Activated T-helper 17 cell treated with anti-CD3 and anti-CD28 coated beads, Interleukin-2, amount 50 U/mL, for 72 hours (primary cell): ENCODE measurements at regions not wholly inside any gene's neighbourhood (a gene's known extent, or its start where the extent isn't known, plus 50 kb on each side); places are given as distances from the start of the nearest gene placed in this dataset.
A peak's percentile ranks its signal among the peaks of the same experiment; 100 is the strongest.

Source experiments
- ATAC-seq: fragments of 150-1000 bp; cut with Tn5 transposase; replicated peaks from 2 replicates; pipeline ENCODE4 v1.10.0; 2021; ENCODE audit warnings: mild to moderate bottlenecking, moderate library complexity
- H3K27ac Mint-ChIP-seq: one replicate; pipeline ENCODE4 v1.8.0; 2022; ENCODE audit warnings: mixed read lengths
- H3K27me3 Mint-ChIP-seq: one replicate; pipeline ENCODE4 v1.8.0; 2022; ENCODE audit warnings: mixed read lengths
- H3K36me3 Mint-ChIP-seq: one replicate; pipeline ENCODE4 v1.8.0; 2022; ENCODE audit warnings: low read depth, mild to moderate bottlenecking, mixed read lengths
- H3K4me1 Mint-ChIP-seq: one replicate; pipeline ENCODE4 v1.8.0; 2022; ENCODE audit warnings: mixed read lengths
- H3K4me3 Mint-ChIP-seq: one replicate; pipeline ENCODE4 v1.8.0; 2022; ENCODE audit warnings: mild to moderate bottlenecking, mixed read lengths
- H3K9me3 Mint-ChIP-seq: one replicate; pipeline ENCODE4 v1.8.0; 2022; ENCODE audit warnings: mixed read lengths

- no peaks in the 10 kb centered on the region for H3K9me3 Mint-ChIP-seq
- no peaks in the 10 kb centered on the region for H3K36me3 Mint-ChIP-seq
- H3K4me3 Mint-ChIP-seq: no peak overlapping the region
- no peak for ATAC-seq
- H3K27me3 Mint-ChIP-seq: no peaks in the 10 kb centered on the region
- H3K4me1 Mint-ChIP-seq: peaks cover 7% of the 10 kb centered on the region
- no peak overlapping the region for H3K27ac Mint-ChIP-seq
Observed at GRCh38 chr6:37099442-37099841, 70.5 kb upstream of the PIM1 start.

- Mint-ChIP-seq H3K9me3 (no peaks in the 10 kb centered on the region), H3K27ac (no peak overlapping the region), H3K4me1 (peaks cover 7% of the 10 kb centered on the region), H3K27me3 (no peaks in the 10 kb centered on the region), H3K4me3 (no peak overlapping the region), H3K36me3 (no peaks in the 10 kb centered on the region)
- ATAC-seq: no peak
Observed at GRCh38 chr6:37100745-37101144, 69.2 kb upstream of the PIM1 start.

DNA sequence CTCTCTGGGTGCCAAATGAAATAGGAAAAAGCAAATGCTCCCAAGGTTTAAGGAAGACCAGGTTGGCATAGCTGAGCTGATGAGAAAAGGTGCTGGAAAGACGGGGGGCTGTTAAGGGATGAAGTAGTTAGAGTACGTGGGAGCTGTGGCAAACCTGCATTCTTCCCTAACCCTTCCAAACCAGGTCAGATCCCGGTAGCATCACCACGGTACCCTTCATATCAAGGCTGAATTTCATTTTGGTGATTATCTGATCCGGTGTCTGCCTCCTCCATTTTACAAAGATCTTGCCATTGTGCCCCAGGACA lies 68.0 kb upstream of the PIM1 start:
- H3K36me3 Mint-ChIP-seq: no peaks in the 10 kb centered on the region
- H3K27me3 Mint-ChIP-seq: no peaks in the 10 kb centered on the region
- H3K4me1 Mint-ChIP-seq: peaks cover 7% of the 10 kb centered on the region
- H3K9me3 Mint-ChIP-seq: no peaks in the 10 kb centered on the region
- H3K4me3 Mint-ChIP-seq: peak overlapping the region; percentile 75
- H3K27ac Mint-ChIP-seq: peak overlapping the region; percentile 89
- no peak for ATAC-seq

DNA sequence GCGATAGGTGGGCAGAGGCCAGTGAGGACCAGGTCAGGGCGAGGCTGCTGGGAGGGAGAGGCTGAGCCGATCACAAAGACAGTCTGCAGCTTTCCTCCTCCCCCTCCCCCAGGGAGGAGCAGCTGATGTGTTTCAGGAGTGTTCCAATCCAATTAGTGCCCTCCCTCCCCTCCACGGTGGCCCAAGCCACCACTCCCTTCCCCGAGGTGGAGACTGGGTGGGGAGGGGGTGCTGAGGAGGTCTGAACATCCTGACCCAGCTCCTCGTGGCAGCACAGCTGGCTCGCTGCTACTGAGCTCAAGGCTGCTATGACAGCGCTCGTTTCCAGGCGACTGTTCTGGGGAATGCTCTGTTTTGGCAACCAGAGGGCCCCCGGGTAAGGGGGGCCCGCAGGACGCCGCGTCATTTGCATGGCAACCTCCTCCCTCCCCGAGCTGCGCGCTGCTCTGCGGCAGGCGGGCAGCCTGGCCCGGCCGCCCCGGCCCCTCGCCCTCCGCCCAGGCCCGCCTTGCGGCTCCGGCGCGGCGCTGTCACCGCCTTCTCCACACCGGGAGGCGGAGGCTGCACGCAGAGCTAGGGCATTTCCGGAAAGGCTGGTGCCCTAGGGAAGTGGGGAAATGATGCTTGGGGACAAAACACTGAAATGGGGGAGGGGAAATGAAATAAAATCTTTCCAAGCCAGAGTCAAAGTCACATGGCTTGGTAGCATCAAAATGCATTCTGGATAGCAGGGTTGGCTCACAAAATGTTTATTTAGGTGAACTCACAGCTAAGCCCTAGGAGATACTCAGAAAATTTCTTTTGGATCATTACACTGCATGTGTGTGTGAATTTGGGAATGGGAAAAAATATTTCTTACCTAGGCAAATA lies 67.4 kb upstream of the PIM1 start:
- Mint-ChIP-seq H3K27ac (peak overlapping the region; percentile 89), H3K36me3 (no peaks in the 10 kb centered on the region), H3K9me3 (no peaks in the 10 kb centered on the region), H3K4me3 (peak overlapping the region; percentile 75), H3K27me3 (no peaks in the 10 kb centered on the region), H3K4me1 (peaks cover 7% of the 10 kb centered on the region)
- peak; percentile 91 for ATAC-seq

DNA sequence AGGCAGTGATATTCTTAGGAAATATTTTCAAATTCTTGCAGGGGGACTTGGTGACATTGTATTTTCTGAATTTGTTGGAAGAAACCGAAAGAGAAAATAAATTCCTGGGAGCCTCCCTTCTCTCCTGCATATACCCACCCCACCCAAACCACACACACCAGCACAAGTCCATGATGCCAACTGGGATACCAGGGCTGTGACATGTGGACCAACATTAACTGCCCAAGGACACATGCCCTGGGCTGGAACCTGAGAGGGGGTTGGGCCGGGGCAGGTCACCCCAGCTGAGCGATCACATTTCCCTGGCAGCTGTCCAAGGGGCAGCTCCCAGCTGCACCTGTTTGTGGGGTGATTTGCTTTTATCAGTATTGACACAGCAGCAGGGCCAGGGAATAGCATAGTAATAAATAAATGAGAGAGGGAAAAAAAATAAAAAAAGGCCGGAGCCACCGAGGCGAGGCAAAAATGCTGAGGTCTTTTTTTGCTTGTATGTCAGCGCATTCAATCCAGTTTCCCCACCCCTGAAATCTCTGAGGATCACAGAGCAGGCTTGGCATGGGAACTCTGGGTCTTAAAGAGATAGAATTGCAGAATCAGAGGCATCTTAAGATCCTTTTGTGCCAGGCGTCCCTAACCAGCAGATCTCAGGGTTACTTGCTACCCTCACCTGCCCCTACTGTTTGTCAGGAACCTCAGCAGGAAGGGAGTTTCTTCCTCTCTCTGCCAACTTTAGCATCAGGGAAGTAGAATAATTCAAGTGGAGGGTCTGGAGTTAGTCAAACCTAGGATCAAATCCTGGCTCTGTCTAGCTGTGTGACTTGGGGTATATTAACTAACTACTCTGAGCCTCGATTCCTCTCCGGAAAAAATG lies 66.5 kb upstream of the PIM1 start:
- Mint-ChIP-seq H3K9me3 (no peaks in the 10 kb centered on the region), H3K36me3 (no peaks in the 10 kb centered on the region), H3K27me3 (peaks cover under 1% of the 10 kb centered on the region), H3K4me3 (peak overlapping the region; percentile 75), H3K4me1 (peaks cover 7% of the 10 kb centered on the region), H3K27ac (peak overlapping the region; percentile 89)
- ATAC-seq: no peak

DNA sequence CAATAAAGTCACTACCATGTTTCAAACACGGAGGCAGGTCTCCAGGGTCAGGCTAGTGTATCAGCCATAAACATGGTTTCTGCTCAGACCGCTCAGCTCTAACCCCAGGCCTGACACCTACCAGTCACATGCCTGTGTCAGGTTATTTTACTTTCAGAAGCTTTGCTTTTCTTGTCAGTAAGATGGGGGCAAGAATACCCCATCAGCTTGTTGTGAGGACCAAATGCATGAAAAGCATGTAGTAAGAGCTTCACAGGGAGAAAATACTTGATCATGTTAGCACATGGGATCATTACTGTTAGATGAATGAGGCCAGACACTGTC lies 65.2 kb upstream of the PIM1 start:
- H3K4me3 Mint-ChIP-seq: no peak overlapping the region
- peak overlapping the region; percentile 4 for H3K27ac Mint-ChIP-seq
- peaks cover 3% of the 10 kb centered on the region for H3K27me3 Mint-ChIP-seq
- H3K9me3 Mint-ChIP-seq: no peaks in the 10 kb centered on the region
- no peak for ATAC-seq
- no peaks in the 10 kb centered on the region for H3K36me3 Mint-ChIP-seq
- H3K4me1 Mint-ChIP-seq: peaks cover 7% of the 10 kb centered on the region

GRCh38 chr6:37105148-37106050 lies 64.6 kb upstream of the PIM1 start:
- no peaks in the 10 kb centered on the region for H3K36me3 Mint-ChIP-seq
- ATAC-seq: peak; percentile 22
- peak overlapping the region; percentile 4 for H3K27ac Mint-ChIP-seq

GRCh38 chr6:37106051-37106363 lies 63.9 kb upstream of the PIM1 start:
- Mint-ChIP-seq H3K27me3 (peaks cover 3% of the 10 kb centered on the region), H3K27ac (no peak overlapping the region), H3K4me1 (peaks cover 20% of the 10 kb centered on the region)

More at GRCh38 chr6:37105148-37106050, 64.6 kb upstream of the PIM1 start:
- Mint-ChIP-seq H3K27me3 (peaks cover 3% of the 10 kb centered on the region), H3K4me1 (peaks cover 14% of the 10 kb centered on the region), H3K4me3 (no peak overlapping the region), H3K9me3 (no peaks in the 10 kb centered on the region)

GRCh38 chr6:37106554-37106953 lies 63.4 kb upstream of the PIM1 start:
- ATAC-seq: no peak
- H3K27me3 Mint-ChIP-seq: peaks cover 3% of the 10 kb centered on the region
- no peaks in the 10 kb centered on the region for H3K9me3 Mint-ChIP-seq
- no peak overlapping the region for H3K27ac Mint-ChIP-seq
- no peak overlapping the region for H3K4me3 Mint-ChIP-seq
- H3K4me1 Mint-ChIP-seq: peaks cover 22% of the 10 kb centered on the region
- H3K36me3 Mint-ChIP-seq: no peaks in the 10 kb centered on the region

More at GRCh38 chr6:37106051-37106363, 63.9 kb upstream of the PIM1 start:
- Mint-ChIP-seq H3K4me3 (no peak overlapping the region), H3K36me3 (no peaks in the 10 kb centered on the region), H3K9me3 (no peaks in the 10 kb centered on the region)
- ATAC-seq: no peak

- peaks cover 18% of the 10 kb centered on the region for H3K4me1 Mint-ChIP-seq
- peaks cover 3% of the 10 kb centered on the region for H3K27me3 Mint-ChIP-seq
- no peaks in the 10 kb centered on the region for H3K36me3 Mint-ChIP-seq
- H3K4me3 Mint-ChIP-seq: no peak overlapping the region
- H3K27ac Mint-ChIP-seq: no peak overlapping the region
- no peak for ATAC-seq
- H3K9me3 Mint-ChIP-seq: no peaks in the 10 kb centered on the region
Observed at GRCh38 chr6:37106982-37107491, 62.9 kb upstream of the PIM1 start.

DNA sequence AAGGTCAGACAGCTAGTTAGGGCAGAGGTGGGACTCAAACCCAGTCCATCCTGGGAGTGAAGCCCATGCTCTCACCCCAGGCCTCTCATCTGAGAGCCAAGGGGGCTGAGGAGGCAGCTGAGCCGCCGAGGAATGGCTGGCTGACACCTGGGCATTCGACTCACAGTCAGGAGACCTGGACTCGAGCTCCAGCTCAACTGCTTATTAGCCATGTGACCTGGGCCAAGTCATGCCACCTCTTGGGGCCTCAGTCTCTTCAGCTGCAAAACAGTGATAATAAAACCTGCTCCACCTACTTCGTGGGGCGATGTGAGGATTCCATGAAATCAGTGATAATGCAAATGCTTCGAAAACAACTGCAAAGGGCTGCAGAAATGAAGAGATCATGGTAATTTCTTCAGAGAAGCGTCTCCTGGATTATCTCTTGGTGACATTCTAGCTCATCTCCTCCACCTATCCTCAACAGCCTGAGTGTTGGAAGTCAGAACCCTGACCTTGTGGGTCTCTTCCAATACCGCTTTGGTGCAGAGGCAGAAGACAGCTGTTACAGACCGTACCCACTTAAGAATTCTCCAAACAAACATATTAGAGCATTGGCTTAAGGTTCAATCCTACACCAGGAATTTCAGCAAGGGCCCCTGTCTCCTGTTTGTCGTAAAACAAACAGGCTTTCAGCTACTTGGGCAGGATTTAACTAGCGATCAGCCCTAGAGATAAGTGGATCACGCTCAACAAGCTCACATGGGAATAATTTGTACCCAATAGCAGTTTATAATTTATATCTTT lies 60.0 kb upstream of the PIM1 start:
- Mint-ChIP-seq H3K36me3 (no peaks in the 10 kb centered on the region), H3K9me3 (no peaks in the 10 kb centered on the region), H3K27me3 (peaks cover 3% of the 10 kb centered on the region), H3K4me3 (peak overlapping the region; percentile 44), H3K4me1 (peaks cover 15% of the 10 kb centered on the region), H3K27ac (peak overlapping the region; percentile 95)
- no peak for ATAC-seq

GRCh38 chr6:37110500-37111461 lies 59.2 kb upstream of the PIM1 start:
- H3K4me3 Mint-ChIP-seq: peak overlapping the region; percentile 44
- peak overlapping the region; percentile 95 for H3K27ac Mint-ChIP-seq
- peak; percentile 93 for ATAC-seq

GRCh38 chr6:37113976-37114375 lies 56.0 kb upstream of the PIM1 start:
- Mint-ChIP-seq H3K9me3 (no peaks in the 10 kb centered on the region), H3K36me3 (no peaks in the 10 kb centered on the region), H3K27me3 (no peaks in the 10 kb centered on the region), H3K4me1 (peaks cover 19% of the 10 kb centered on the region), H3K4me3 (no peak overlapping the region), H3K27ac (no peak overlapping the region)
- ATAC-seq: no peak

More at GRCh38 chr6:37110500-37111461, 59.2 kb upstream of the PIM1 start:
- Mint-ChIP-seq H3K27me3 (peaks cover 3% of the 10 kb centered on the region), H3K4me1 (peaks cover 15% of the 10 kb centered on the region), H3K36me3 (no peaks in the 10 kb centered on the region), H3K9me3 (no peaks in the 10 kb centered on the region)
